HG02759 (cell line): ENCODE measurements at regions not wholly inside any gene's neighbourhood (a gene's known extent, or its start where the extent isn't known, plus 50 kb on each side); places are given as distances from the start of the nearest gene placed in this dataset.

Source experiments
- ATAC-seq: cut with Tn5 transposase; IDR thresholded peaks from one replicate; pipeline ENCODE4 v1.9.1; 2021; ENCODE audit warnings: mild to moderate bottlenecking, moderate library complexity; ENCODE audit not compliant: unreplicated experiment

- no peak for ATAC-seq
These were observed 50.8 kb upstream of the RFC3 start for GRCh38 chr13:33767140-33767539.
